IMR-90 (cell line): ENCODE measurements at regions not wholly inside any gene's neighbourhood (a gene's known extent, or its start where the extent isn't known, plus 50 kb on each side); places are given as distances from the start of the nearest gene placed in this dataset.

ENCODE experiments used
- ATAC-seq: fragments of 200-7000 bp; cut with Tn5 transposase; 2 replicates; pipeline ENCODE4 v1.9.1; 2020; ENCODE audit warnings: low read depth, mild to moderate bottlenecking, moderate library complexity
- BruUV-seq: library from RNA; stranded (reverse); fragments of 400-500 nt; replicated peaks from 2 replicates; lab custom pipeline; 2021; lab: Mats Ljungman, UMichigan
- CTCF ChIA-PET: fragments of 300-600 bp; formaldehyde crosslinking; extraction: SDS; loops from one replicate; lab custom pipeline; 2021; ENCODE audit warnings: antibody characterized with exemption; lab: Yijun Ruan, JAX
- POLR2A ChIA-PET: fragments of 300-600 bp; sonication (Branson Sonifier 250); formaldehyde crosslinking; loops from one replicate; lab custom pipeline; 2022; ENCODE audit warnings: antibody characterized with exemption; ENCODE audit not compliant: unreplicated experiment; lab: Charles Lee
- DNase-seq: peaks from one replicate; pipeline ENCODE4 v3.0.0; 2013
- H2AFZ ChIP-seq: replicated peaks from 2 replicates; pipeline ENCODE3; 2013; ENCODE audit warnings: low read length, mild to moderate bottlenecking; ENCODE audit not compliant: poor library complexity
- H2AK5ac ChIP-seq: 2 replicates; pipeline ENCODE4 v1.6.1; 2013; ENCODE audit warnings: low read depth, low read length, inconsistent platforms
- H2AK9ac ChIP-seq: replicated peaks from 2 replicates; pipeline ENCODE3; 2013; ENCODE audit warnings: mild to moderate bottlenecking, low read depth, low read length, moderate library complexity; ENCODE audit not compliant: poor library complexity
- H2BK120ac ChIP-seq: 2 replicates; pipeline ENCODE4 v1.6.1; 2013; ENCODE audit warnings: low read depth, low read length, inconsistent platforms
- H2BK15ac ChIP-seq: 3 replicates; pipeline ENCODE4 v1.6.1; 2013; ENCODE audit warnings: low read depth, low read length, inconsistent platforms
- H2BK20ac ChIP-seq: 2 replicates; pipeline ENCODE4 v1.6.1; 2013; ENCODE audit warnings: low read depth, mild to moderate bottlenecking, inconsistent platforms, low read length, moderate library complexity
- H2BK5ac ChIP-seq: 2 replicates; pipeline ENCODE4 v1.6.1; 2013; ENCODE audit warnings: mild to moderate bottlenecking, low read depth, low read length, inconsistent platforms; ENCODE audit not compliant: poor library complexity, severe bottlenecking
- H3K14ac ChIP-seq: replicated peaks from 2 replicates; pipeline ENCODE4 v1.6.1; 2013; ENCODE audit warnings: low read depth, low read length, inconsistent platforms
- H3K18ac ChIP-seq: 2 replicates; pipeline ENCODE4 v1.6.1; 2013; ENCODE audit warnings: low read depth, low read length, control low read depth
- H3K23ac ChIP-seq: 2 replicates; pipeline ENCODE4 v1.6.1; 2013; ENCODE audit warnings: low read depth, low read length, inconsistent platforms
- H3K27ac ChIP-seq: 2 replicates; pipeline ENCODE4 v1.5.1; 2013; ENCODE audit warnings: mild to moderate bottlenecking, control low read depth, low read length; ENCODE audit not compliant: insufficient read depth
- H3K27me3 ChIP-seq: 2 replicates; pipeline ENCODE4 v1.6.1; 2013; ENCODE audit warnings: low read length; ENCODE audit not compliant: control insufficient read depth, insufficient read depth
- H3K36me3 ChIP-seq: 2 replicates; pipeline ENCODE4 v1.6.1; 2013; ENCODE audit warnings: low read length, mixed read lengths; ENCODE audit not compliant: control insufficient read depth, insufficient read depth
- H3K4ac ChIP-seq: 2 replicates; pipeline ENCODE4 v1.6.1; 2013; ENCODE audit warnings: low read depth, low read length, inconsistent platforms
- H3K4me1 ChIP-seq: 2 replicates; pipeline ENCODE4 v1.6.1; 2013; ENCODE audit warnings: low read length, mixed read lengths; ENCODE audit not compliant: control insufficient read depth, insufficient read depth
- H3K4me2 ChIP-seq: 2 replicates; pipeline ENCODE4 v1.6.1; 2013; ENCODE audit warnings: low read depth, mild to moderate bottlenecking, control low read depth, low read length, moderate library complexity
- H3K4me3 ChIP-seq: 2 replicates; pipeline ENCODE4 v1.5.1; 2013; ENCODE audit warnings: low read depth, mild to moderate bottlenecking, control low read depth, low read length, moderate library complexity; ENCODE audit not compliant: insufficient read depth
- H3K56ac ChIP-seq: 2 replicates; pipeline ENCODE4 v1.6.1; 2013; ENCODE audit warnings: low read length, inconsistent platforms; ENCODE audit not compliant: insufficient read depth; ENCODE audit errors: extremely low read depth
- H3K79me1 ChIP-seq, 2 experiments: 2 replicates each; pipeline ENCODE4 v1.6.1; 2013; ENCODE audit warnings: low read length in 2 of 2, inconsistent platforms in 1 of 2, low read depth in 1 of 2
- H3K9ac ChIP-seq: 2 replicates; pipeline ENCODE4 v1.6.1; 2013; ENCODE audit warnings: low read depth, low read length, control low read depth
- H3K9me1 ChIP-seq: 2 replicates; pipeline ENCODE4 v1.6.1; 2013; ENCODE audit warnings: low read length, inconsistent platforms; ENCODE audit not compliant: insufficient read depth
- H3K9me3 ChIP-seq: 2 replicates; pipeline ENCODE4 v1.6.1; 2013; ENCODE audit warnings: low read length; ENCODE audit not compliant: control insufficient read depth, insufficient read depth
- H4K20me1 ChIP-seq: 2 replicates; pipeline ENCODE4 v1.6.1; 2013; ENCODE audit warnings: low read length, inconsistent platforms; ENCODE audit not compliant: insufficient read depth
- H4K5ac ChIP-seq: 2 replicates; pipeline ENCODE4 v1.6.1; 2013; ENCODE audit warnings: mild to moderate bottlenecking, low read depth, low read length, control low read depth
- H4K8ac ChIP-seq, 2 experiments: 2 replicates each; pipeline ENCODE4 v1.6.1; 2013; ENCODE audit warnings: low read depth in 2 of 2, low read length in 2 of 2, control low read depth in 1 of 2, inconsistent platforms in 1 of 2
- H4K91ac ChIP-seq: 2 replicates; pipeline ENCODE4 v1.6.1; 2013; ENCODE audit warnings: low read depth, low read length, inconsistent platforms; ENCODE audit not compliant: insufficient read depth
- BHLHE40 ChIP-seq: fragments of 150-350 bp; IDR thresholded peaks from 2 replicates; pipeline ENCODE4 v1.6.1; 2016; ENCODE audit warnings: mild to moderate bottlenecking, low read depth, low read length
- CEBPB ChIP-seq: IDR thresholded peaks from 2 replicates; pipeline ENCODE4 v1.6.1; 2012; ENCODE audit warnings: low read depth, low read length, improper control_type of control experiment
- CHD1 ChIP-seq: IDR thresholded peaks from 2 replicates; pipeline ENCODE4 v1.6.1; 2012; ENCODE audit warnings: low read depth, low read length, improper control_type of control experiment
- CTCF ChIP-seq: conservative IDR thresholded peaks from 2 replicates; pipeline ENCODE4 v1.5.1; 2012; ENCODE audit warnings: mild to moderate bottlenecking, low read depth, low read length, improper control_type of control experiment
- ELK1 ChIP-seq: fragments of 150-350 bp; IDR thresholded peaks from 2 replicates; pipeline ENCODE4 v1.6.1; 2016; ENCODE audit warnings: low read depth, mild to moderate bottlenecking, low read length, moderate library complexity, borderline replicate concordance
- FOS ChIP-seq: fragments of 150-350 bp; IDR thresholded peaks from 2 replicates; pipeline ENCODE4 v1.6.1; 2016; ENCODE audit warnings: low read depth, low read length
- MAFK ChIP-seq: IDR thresholded peaks from 2 replicates; pipeline ENCODE4 v1.6.1; 2012; ENCODE audit warnings: low read depth, low read length, improper control_type of control experiment
- MAZ ChIP-seq: IDR thresholded peaks from 2 replicates; pipeline ENCODE4 v1.6.1; 2012; ENCODE audit warnings: low read depth, mild to moderate bottlenecking, low read length, improper control_type of control experiment, moderate library complexity, borderline replicate concordance
- MXI1 ChIP-seq: IDR thresholded peaks from 2 replicates; pipeline ENCODE4 v1.6.1; 2012; ENCODE audit warnings: low read depth, mild to moderate bottlenecking, low read length, moderate library complexity, borderline replicate concordance
- NFE2L2 ChIP-seq: fragments of 150-350 bp; IDR thresholded peaks from 2 replicates; pipeline ENCODE4 v1.6.1; 2016; ENCODE audit warnings: low read depth, mild to moderate bottlenecking, low read length
- POLR2A ChIP-seq: IDR thresholded peaks from 2 replicates; pipeline ENCODE4 v1.6.1; 2012; ENCODE audit warnings: mild to moderate bottlenecking, low read depth, low read length
- RAD21 ChIP-seq: IDR thresholded peaks from 2 replicates; pipeline ENCODE4 v1.6.1; 2012; ENCODE audit warnings: low read length, improper control_type of control experiment
- RCOR1 ChIP-seq: IDR thresholded peaks from 2 replicates; pipeline ENCODE4 v1.6.1; 2012; ENCODE audit warnings: mild to moderate bottlenecking, low read length, improper control_type of control experiment; ENCODE audit not compliant: insufficient replicate concordance
- RFX5 ChIP-seq: IDR thresholded peaks from 2 replicates; pipeline ENCODE4 v1.8.0; 2012; ENCODE audit warnings: low read depth, mild to moderate bottlenecking, low read length, moderate library complexity
- SMC3 ChIP-seq: fragments of 150-350 bp; IDR thresholded peaks from 2 replicates; pipeline ENCODE4 v1.6.1; 2016; ENCODE audit warnings: low read depth, mild to moderate bottlenecking, antibody characterized with exemption, low read length, moderate library complexity
- USF2 ChIP-seq: fragments of 150-350 bp; IDR thresholded peaks from 2 replicates; pipeline ENCODE4 v1.6.1; 2017; ENCODE audit warnings: mild to moderate bottlenecking, antibody characterized with exemption, low read length, low read depth
- dilution Hi-C: fragments of 300-500 bp; cut with HindIII; formaldehyde crosslinking; loops from one replicate; pipeline ENCODE4 v1.14.3; 2018; ENCODE audit warnings: low sequenced_read_pairs; ENCODE audit not compliant: unreplicated experiment
- in situ Hi-C: fragments of 300-500 bp; cut with MboI; formaldehyde crosslinking; loops from 3 replicates; pipeline ENCODE4 v1.14.3; 2019; ENCODE audit warnings: low sequenced_read_pairs, inconsistent platforms, mixed read lengths
- intact Hi-C: fragments of 100-400 bp; cut with micrococcal nuclease; formaldehyde crosslinking; loops from 2 replicates; pipeline ENCODE4 v1.10.0; 2022

- Histone ChIP-seq H3K56ac (0 out of 2 replicates have a peak overlapping the region, but pooled peaks have one; percentile 14), H3K79me1 (no peaks in the 10 kb centered on the region), H4K8ac (peak overlapping the region; percentile 73 to 94), H3K9me3 (no peaks in the 10 kb centered on the region), H3K9ac (no peak overlapping the region), H2AK9ac (no peak overlapping the region), H3K9me1 (peaks cover 3% of the 10 kb centered on the region; the same call in 1 of the 2 replicates), H3K4me1 (peaks cover 11% of the 10 kb centered on the region), H4K91ac (peak overlapping the region; percentile 84), H3K14ac (peak overlapping the region; percentile 55; the same call in 1 of the 2 replicates), H3K4me2 (peak overlapping the region; percentile 39; the same call in 1 of the 2 replicates), H2BK20ac (peak overlapping the region; percentile 96), H4K20me1 (no peaks in the 10 kb centered on the region), H2BK5ac (peak overlapping the region; percentile 93), H2AK5ac (peak overlapping the region; percentile 62), H3K4me3 (no peak overlapping the region), H3K27me3 (no peaks in the 10 kb centered on the region), H3K23ac (peak overlapping the region; percentile 66; the same call in 1 of the 2 replicates), H3K18ac (no peak overlapping the region; the same call in 1 of the 2 replicates), H2BK120ac (peak overlapping the region; percentile 91), H3K27ac (no peak overlapping the region), H2BK15ac (peak overlapping the region; percentile 99; the same call in 2 of the 3 replicates), H3K4ac (peak overlapping the region; percentile 78; the same call in 1 of the 2 replicates), H2AFZ (no peak overlapping the region), H4K5ac (no peak overlapping the region; the same call in 1 of the 2 replicates), H3K36me3 (no peaks in the 10 kb centered on the region)
- ChIA-PET POLR2A (no interaction called here), CTCF (interaction anchor here (1.0 kb wide), 1 partner anchor 25 kb away, joined by 3 read pairs; no protein-coding TSS in a partner anchor)
- no TSS peak for BruUV-seq
- intact Hi-C loops = loop anchor here (2.0 kb wide), 1 partner anchor 14 kb away; no protein-coding TSS in a partner anchor
- TF ChIP-seq RCOR1 = no peak
- no peak for TF ChIP-seq MXI1
- no peak for TF ChIP-seq MAZ
- no peak for TF ChIP-seq SMC3
- TF ChIP-seq BHLHE40 = no peak
- TF ChIP-seq MAFK = no peak
- no peak for TF ChIP-seq RFX5
- TF ChIP-seq CEBPB = no peak
- TF ChIP-seq USF2 = no peak
- TF ChIP-seq FOS = no peak
- no peak for TF ChIP-seq CTCF
- no peak for TF ChIP-seq POLR2A
- no peak for TF ChIP-seq NFE2L2
- TF ChIP-seq ELK1 = no peak
- TF ChIP-seq CHD1 = no peak
- TF ChIP-seq RAD21 = no peak
- DNase-seq (no peak), ATAC-seq (no peak)
- in situ Hi-C loops = loop anchor here (25.0 kb wide), 1 partner anchor 387 kb away; no protein-coding TSS in a partner anchor
- dilution Hi-C loops = no loop called here
These were observed 349.8 kb upstream of the DAB2 start for GRCh38 chr5:39774605-39775004.
